HG03139 (cell line): ENCODE measurements at regions not wholly inside any gene's neighbourhood (a gene's known extent, or its start where the extent isn't known, plus 50 kb on each side); places are given as distances from the start of the nearest gene placed in this dataset.
"Not testable (repeated sequence)": the region's sequence is repeated elsewhere in the genome, so short reads cannot be mapped to it uniquely, and the experiment has no call there.

ENCODE experiments used
- ATAC-seq: cut with Tn5 transposase; IDR thresholded peaks from one replicate; pipeline ENCODE4 v1.9.1; 2021; ENCODE audit not compliant: unreplicated experiment

DNA sequence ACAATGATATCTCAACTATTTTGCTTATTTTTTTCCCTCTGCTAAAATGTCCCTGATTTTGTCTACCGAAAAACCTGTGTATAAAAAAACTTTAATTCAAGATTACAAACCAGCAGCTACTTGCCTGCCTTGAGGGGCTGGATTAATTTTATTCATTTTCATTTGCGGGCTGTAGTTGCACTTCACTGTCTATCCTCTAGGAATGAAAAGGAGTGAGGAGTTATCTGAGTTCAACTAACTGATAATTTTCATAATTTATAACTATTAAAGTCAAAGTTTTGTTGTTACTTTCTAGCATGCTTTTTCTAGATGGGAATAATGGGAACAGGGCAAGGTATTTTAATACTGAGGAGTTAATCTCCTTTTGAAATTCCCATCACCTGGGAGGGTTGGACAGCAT lies 50.3 kb upstream of the AGTPBP1 start:
- not testable (repeated sequence) for ATAC-seq

DNA sequence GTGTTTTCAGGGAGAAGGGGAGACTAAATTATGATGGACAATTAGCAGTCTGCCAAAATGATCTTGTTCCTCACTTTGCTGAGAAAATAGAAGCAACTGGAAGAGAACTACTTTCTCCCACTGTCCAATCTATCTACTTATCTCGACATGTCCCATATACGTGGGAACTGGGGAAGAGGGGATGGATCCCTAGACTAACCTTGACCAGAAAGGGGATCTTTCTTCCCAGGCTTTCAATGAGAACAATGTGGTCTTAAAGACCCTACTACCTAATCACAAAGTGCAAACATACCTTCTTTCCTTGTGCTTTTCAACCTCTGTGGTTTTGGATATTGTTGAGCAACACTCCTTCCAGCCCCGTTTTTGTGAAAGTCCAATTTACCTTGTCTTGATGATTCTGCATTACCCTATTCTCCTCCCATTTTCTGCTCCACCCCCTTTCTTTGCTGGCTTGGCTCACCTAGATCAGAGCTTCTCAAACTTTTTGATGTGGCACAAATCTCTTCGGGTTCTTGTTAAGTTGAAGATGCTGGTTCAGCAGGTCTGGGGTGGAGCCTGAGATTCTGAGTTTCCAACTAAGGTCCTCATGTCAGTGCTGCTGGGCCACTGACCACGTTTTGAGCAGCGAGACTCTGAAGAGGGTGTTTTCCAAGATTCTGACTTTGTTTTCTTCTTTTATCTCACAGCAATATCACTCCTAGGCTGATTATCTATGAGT lies 61.4 kb upstream of the AGTPBP1 start:
- not testable (repeated sequence) for ATAC-seq

DNA sequence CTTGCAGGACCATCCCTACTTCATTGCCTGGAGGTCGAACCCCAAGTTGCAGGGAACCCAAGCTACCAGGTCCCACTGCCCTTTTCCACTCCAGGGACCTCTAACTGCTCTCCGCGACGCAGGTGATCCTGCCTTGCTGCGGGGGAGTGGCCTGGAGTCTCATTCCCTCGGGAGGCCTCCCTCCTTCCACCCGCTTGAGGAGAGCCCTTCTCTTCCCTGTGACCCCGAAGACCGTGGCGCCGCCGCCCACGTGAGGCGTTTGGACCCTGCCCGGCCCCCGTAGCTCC lies 63.0 kb upstream of the AGTPBP1 start:
- not testable (repeated sequence) for ATAC-seq

DNA sequence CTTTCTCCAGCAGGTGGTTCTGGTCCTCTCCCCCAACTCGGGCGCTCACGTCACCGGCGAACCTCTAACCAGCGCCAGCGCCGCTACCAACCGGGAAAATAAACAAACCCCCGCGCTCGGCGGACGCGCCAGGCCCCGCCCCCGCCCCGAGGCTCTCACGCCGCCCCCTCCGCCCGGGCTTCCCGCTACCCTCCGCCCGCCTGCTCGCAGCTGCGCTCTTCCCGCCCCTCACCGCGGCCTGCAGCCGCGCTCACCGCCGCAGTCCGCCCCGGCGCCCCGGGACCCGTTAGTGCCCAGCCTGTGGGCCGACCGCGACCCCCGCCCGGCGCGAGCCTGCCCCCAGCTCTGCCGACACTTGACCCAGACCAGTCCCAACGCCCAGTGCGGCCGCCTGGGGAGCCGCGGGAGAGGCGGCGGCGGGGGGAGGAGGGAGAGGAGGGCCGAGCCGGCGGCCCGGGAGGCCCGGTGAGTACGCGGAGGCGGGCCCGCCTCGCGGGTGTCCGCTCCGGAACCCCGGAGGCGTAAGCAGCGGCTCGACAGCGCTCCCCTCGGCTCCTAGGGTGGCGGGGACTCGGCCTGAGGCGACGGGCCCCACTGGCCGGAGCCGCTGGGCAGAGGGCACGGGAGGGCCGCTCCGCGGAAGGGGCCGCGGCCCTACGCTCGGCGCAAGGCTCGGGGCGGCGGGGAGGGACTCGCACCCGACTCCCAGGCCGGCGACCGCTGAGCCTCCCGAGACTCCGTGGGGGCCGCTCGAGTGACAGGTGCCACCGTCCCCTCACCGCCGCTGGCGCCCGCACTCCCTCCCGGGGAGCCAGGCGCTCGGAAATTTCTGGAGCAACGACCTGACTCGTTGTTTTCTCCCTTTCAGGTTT lies 63.6 kb upstream of the AGTPBP1 start:
- ATAC-seq, result peak; percentile 63

DNA sequence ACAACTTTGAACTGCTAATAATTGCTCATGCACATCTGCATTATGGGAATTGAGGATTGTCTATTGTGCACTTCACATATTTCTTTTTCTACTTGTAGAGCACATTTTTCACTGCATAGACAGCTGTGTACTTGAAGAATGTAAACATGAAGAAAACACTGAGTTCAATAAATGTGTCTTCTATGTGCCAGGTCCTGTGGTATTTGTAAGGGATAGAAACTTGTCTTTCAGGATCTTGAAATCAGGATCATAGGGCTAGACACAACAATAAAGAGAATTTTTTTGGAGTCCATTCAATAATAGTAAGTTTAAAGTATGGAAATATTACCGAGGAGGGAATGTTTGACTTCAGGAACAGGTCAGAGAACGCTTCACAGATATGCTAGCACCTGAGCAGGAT lies 66.6 kb upstream of the AGTPBP1 start:
- not testable (repeated sequence) for ATAC-seq

DNA sequence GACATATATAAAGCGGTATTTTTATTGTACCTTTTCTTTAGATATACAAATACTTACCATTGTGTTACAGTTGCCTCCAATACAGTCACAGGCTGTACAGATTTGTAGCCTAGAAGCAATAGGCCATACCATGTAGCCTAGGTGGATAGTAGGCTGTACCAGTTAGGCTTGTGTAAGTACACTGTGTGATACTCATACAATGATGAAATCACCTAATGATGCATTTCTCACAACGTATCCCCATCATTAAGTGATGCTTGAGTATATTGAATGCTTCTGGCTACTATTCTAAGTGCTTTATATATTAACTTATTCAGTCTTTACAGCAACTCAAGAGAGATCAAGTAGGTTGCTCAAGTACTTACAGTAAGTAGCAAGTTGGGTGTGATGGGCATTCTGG lies 71.6 kb upstream of the AGTPBP1 start:
- not testable (repeated sequence) for ATAC-seq

DNA sequence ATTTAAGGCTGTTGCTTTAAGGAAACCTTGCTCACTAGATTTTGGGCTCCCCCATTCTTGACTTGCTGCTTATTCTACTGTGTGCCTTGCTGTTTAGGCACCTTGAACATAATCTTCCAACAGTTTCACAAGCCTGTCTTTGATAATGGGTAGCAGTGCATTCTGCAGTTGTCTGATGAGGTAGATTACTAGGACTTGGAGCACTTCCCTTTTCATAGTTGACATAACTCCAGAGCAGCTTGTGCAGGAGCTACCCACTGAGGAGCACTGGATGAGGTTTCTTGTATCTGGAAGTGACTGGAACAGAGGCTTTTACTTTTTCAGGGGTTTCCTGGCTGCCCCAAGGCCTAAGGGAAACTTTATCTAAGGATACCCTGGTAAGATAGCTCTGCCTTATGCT lies 73.0 kb upstream of the AGTPBP1 start:
- ATAC-seq, result not testable (repeated sequence)

DNA sequence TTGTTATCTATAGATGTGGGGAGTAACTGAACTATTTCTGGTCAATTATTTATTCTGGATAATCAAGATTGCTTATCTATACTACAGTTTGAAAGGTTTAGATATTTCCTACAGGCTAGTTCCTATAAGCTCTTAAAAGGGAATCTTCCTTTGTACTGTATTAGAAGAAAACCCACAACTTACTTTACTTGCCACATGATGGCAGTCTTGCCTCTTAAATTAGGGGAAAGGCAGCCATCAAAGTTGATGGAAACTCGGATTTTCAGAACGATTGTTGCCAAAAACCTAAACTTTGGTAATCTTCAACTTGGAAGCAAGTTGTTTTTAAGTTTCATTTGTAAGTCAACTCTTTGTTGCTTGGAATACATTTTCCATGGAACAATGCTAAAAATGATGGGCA lies 77.2 kb upstream of the AGTPBP1 start:
- not testable (repeated sequence) for ATAC-seq

DNA sequence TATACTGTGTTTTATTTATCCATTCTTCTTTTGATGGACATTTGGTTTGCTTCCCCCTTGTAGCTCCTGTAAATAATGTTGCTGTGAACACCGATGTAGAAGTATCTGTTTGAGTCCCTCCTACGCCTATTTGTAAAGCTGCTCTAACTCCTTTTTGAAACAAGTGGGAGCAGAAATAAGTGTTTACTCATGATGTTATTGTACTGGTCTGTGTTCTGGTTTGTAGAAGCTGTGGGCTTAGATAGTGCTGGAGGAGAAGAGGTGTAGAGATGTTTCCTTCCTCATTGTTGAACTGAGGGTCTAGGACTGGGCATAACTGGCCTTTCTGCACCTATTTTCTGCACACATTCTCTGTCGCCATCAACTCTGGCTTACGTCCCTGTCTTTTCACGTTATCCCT lies 78.8 kb upstream of the AGTPBP1 start:
- not testable (repeated sequence) for ATAC-seq

DNA sequence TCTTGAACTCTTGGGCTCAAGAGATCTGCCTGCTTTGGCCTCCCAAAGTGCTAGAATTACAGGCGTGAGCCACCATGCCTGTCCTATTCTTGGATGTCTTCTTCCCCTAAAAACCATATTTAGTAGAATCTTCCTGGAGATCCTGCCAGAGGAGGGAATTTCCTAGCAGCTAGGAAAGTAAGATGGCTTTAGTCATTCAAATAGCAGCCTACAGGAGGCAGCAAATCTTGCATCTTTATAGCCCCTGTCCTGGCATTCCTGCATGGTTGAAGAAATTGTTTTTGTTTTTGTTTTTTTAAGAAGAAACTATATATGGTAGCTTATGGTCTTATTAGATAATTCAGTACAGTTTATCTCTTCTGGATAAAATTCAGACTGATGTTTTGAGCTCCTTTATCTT lies 83.2 kb upstream of the AGTPBP1 start:
- not testable (repeated sequence) for ATAC-seq

DNA sequence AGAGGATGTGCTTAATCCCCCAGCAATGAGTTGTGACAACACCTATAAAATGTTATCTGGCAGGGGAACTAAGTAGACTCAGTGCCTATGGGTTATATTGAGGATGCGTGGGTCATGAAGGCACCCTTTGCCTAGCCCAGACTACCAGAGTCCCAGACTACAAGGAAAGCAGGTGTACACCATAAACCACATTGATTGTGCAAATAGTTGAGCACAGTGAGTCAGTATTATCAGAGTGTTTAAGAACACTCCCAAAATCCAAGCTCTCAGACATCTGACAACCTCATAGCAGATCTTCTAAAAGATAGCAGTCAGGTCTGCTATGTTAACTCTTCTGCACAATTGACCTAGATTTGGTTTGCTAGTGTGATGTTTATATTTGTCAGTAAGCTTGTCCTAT lies 92.8 kb upstream of the AGTPBP1 start:
- ATAC-seq, result not testable (repeated sequence)

DNA sequence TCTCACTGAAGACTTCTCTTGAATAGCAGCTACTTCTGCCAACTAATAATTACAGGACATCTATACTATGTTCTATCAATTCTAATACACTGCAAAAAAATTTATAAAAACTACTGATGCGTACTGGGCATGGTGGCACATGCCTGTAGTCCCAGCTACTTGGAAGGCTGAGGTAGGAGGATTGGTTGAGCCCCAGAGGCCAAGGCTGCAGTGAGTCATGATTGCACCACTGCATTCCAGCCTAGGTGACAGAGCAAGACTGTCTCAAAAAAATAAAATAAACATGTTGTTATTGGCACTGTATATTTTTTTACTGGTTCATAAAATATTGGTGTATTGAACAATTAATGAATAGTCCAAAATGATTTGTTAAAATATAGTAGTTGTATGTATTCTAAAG lies 97.0 kb upstream of the NAA35 start:
- not testable (repeated sequence) for ATAC-seq

DNA sequence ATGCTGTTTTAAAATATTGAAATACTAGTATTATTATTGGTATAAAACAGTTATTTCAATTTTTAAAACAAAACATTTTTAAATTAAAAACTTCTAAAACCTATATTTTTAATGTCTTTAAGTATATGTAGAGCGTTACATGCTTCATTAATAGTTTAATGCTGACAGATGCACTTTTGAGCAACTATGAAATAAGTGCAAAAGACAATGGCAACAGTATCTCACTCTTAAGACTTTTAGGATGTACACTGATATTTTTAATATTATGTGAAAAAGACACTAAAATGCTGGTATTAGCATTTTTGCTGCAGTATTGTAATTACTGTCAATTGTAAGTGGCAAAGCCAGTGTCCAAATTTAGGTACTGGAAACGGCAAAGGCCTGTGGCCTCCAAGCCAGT lies 93.2 kb upstream of the NAA35 start:
- not testable (repeated sequence) for ATAC-seq

DNA sequence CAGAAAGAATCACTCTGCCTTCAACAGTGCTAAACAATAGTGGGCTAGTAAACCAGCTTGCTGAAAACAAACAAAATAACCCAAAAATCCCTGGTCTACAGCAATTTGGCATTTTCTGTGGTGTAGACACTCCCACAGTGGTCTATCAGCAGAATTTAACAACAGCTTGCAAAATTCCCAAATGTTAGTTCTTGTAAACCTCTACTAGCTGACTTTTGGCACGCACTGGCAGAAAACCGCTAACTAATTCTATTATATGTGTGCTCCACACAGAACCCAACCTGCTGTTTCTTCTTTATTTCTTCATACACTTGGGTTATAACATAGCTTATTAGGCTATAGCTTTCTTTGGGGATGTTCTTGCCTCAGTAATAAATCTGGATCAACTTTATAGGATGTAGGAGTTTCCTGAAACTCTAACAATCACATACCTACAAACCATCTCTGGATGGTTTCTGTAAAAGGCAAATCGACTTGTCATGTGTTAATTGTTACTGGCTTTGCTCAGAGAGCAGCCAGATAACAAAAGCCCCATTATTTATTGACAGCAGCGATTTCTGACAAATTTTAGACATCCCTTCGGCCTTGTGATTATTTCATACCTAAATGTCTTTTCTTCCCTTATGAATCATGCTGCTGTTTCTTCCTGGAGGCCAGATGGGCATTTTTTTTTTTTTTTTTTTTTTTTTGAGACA lies 82.7 kb upstream of the NAA35 start:
- no peak for ATAC-seq

DNA sequence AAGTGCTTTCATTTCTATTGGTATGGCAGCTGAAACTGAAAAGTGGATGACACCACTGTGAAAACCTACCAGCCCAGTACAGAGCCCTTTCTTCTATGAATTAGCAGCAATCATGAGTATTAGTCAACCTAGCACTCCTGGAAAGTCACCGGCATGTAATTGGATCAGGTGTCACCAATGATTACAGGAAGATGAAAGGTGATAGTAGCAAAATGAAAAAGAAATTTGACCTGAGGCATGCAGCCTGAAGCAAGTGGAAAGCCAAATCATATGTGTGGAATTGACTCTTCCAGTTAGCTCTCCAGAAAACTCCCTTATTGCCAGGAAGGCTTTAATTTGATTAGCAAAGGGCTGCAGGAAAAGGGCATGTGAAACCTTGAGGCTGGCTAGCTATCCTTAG lies 81.2 kb upstream of the NAA35 start:
- ATAC-seq, result no peak

DNA sequence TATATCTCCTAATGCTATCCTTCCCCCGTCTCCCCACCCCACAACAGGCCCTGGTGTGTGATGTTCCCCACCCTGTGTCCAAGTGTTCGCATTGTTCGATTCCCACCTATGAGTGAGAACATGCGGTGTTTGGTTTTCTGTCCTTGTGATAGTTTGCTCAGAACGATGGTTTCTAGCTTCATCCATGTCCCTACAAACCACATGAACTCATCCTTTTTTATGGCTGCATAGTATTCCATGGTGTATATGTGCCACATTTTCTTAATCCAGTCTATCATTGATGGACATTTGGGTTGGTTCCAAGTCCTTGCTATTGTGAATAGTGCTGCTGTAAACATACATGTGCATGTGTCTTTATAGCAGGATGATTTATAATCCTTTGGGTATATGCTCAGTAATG lies 79.1 kb upstream of the NAA35 start:
- not testable (repeated sequence) for ATAC-seq

DNA sequence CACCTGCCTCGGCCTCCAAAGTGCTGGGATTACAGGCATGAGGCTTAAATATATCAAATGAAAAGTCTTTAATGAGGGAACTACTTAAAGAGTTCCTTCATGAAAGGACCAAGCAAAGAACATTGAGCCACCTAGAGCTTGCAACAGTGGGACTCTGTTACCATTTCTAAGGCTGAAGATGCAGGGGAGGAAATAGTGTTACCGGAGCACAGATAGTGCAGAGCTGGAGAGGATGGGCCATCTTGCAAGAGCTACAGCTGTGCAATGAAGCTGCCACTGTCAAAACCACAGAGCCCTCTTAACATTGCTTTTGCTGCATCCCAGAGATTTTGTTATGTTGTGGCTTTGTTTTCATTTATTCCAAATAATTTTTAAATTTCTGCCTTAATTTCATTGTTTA lies 77.1 kb upstream of the NAA35 start:
- no peak for ATAC-seq

DNA sequence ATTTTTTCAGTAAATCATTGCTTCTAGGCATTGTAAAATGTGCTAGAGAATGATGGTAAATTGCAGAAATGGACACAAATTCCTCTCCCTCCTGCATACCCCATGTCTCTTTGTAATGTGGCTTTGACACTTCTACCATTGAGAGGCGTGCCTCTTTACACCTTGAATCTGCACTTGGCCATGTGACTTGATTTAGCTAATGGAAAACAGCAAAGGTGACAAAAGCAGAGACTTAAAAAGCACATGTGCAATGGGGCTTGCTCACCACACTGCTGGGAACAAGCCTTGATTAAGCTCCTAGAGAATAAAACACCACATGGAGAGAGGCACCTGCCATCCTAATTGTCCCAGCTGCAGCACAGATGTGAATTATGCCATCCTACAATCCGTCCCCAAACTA lies 69.9 kb upstream of the NAA35 start:
- no peak for ATAC-seq

DNA sequence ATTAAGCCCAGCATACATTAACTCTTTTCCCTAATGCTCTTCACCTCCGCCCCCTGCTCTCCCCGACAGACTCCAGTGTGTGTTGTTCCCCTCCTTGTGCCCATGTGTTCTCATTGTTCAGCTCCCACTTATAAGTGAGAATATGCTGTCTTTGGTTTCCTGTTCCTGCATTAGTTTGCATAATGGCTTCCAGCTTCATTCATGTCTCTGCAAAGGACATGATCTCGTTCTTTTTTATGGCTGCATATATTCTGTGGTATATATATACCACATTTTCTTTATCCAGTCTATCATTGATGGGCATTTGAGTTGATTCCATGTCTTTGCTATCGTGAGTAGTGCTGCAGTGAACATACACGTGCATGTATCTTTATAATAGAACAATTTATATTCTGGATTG lies 69.3 kb upstream of the NAA35 start:
- ATAC-seq, result not testable (repeated sequence)

DNA sequence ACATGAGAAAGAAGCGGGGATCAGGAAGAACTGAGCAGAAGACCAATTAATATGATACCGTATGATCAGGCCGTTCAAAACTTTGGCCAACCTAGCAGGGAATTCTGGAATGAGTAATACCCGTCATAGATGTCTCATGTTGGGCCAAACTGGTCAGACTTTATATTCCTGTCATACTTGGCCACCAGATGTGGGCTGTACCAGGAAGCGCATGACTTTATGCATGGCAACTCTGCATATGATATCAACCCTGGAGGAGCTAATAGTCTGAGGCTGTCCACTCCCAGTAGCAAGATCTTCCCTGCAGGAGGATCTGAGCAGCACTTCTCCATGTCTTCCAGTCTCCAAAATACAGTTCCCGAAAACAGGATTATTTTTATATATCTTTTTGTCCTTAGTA lies 68.5 kb upstream of the NAA35 start:
- no peak for ATAC-seq

DNA sequence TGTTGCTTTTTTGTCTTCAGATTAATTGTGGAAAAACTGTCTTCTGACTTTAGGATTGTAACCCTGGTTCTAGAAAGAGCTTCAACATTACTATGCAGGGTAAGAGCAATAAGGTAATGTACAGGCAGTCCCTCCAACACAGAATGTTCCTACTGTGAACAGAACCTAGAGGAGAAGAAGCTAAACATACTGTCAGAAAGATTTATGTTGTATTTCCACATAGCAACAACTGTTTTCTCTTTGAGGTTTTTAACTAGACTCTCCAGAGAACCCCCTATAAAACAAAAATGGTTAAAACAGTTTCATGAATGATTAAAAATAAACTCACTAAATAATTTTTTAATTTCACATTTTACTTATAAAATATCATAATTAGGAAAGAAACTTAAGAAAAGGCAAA lies 64.3 kb upstream of the NAA35 start:
- ATAC-seq, result no peak
